DMS79 treated with DMSO at 0.1 percent for 48 hours (cell line): ENCODE measurements at regions not wholly inside any gene's neighbourhood (a gene's known extent, or its start where the extent isn't known, plus 50 kb on each side); places are given as distances from the start of the nearest gene placed in this dataset.
"Not testable (repeated sequence)": the region's sequence is repeated elsewhere in the genome, so short reads cannot be mapped to it uniquely, and the experiment has no call there.

Experiments
- DNase-seq: peaks from one replicate; lab custom pipeline; 2025; lab: John Stamatoyannopoulos, UW

GRCh38 chr4:188665491-188666457, 526.5 kb downstream of the TRIML1 start:
- DNase-seq: no peak

- DNase-seq: not testable (repeated sequence)
Observed at GRCh38 chr4:188678691-188679090, 539.5 kb downstream of the TRIML1 start.

GRCh38 chr4:188680004-188680666, 540.9 kb downstream of the TRIML1 start:
- DNase-seq: no peak

- no peak for DNase-seq
Observed at GRCh38 chr4:188680667-188681063, 541.4 kb downstream of the TRIML1 start.

- DNase-seq: no peak
Observed at GRCh38 chr4:188682321-188682720, 543.1 kb downstream of the TRIML1 start.

- no peak for DNase-seq
Observed at GRCh38 chr4:188683571-188683970, 544.3 kb downstream of the TRIML1 start.

GRCh38 chr4:188688956-188689355, 549.7 kb downstream of the TRIML1 start:
- no peak for DNase-seq

GRCh38 chr4:188691811-188692210, 552.6 kb downstream of the TRIML1 start:
- no peak for DNase-seq

- no peak for DNase-seq
Observed at GRCh38 chr4:188695261-188695660, 556.0 kb downstream of the TRIML1 start.

GRCh38 chr4:188697243-188697642, 558.0 kb downstream of the TRIML1 start:
- no peak for DNase-seq

- DNase-seq: no peak
Observed at GRCh38 chr4:188701952-188702351, 562.7 kb downstream of the TRIML1 start.

GRCh38 chr4:188704288-188704687, 565.0 kb downstream of the TRIML1 start:
- DNase-seq: no peak

GRCh38 chr4:188707036-188707435, 567.8 kb downstream of the TRIML1 start:
- no peak for DNase-seq

GRCh38 chr4:188714501-188714900, 575.3 kb downstream of the TRIML1 start:
- no peak for DNase-seq

GRCh38 chr4:188714907-188715306, 575.7 kb downstream of the TRIML1 start:
- DNase-seq: no peak

GRCh38 chr4:188717661-188718060, 578.4 kb downstream of the TRIML1 start:
- no peak for DNase-seq

- no peak for DNase-seq
Observed at GRCh38 chr4:188719794-188720193, 580.6 kb downstream of the TRIML1 start.

GRCh38 chr4:188722911-188723310, 583.7 kb downstream of the TRIML1 start:
- DNase-seq: no peak

GRCh38 chr4:188727746-188728145, 588.5 kb downstream of the TRIML1 start:
- no peak for DNase-seq

- DNase-seq: no peak
Observed at GRCh38 chr4:188728359-188728758, 589.1 kb downstream of the TRIML1 start.

- no peak for DNase-seq
Observed at GRCh38 chr4:188732131-188732530, 592.9 kb downstream of the TRIML1 start.

GRCh38 chr4:188735082-188735481, 595.8 kb downstream of the TRIML1 start:
- DNase-seq: no peak
